Ishikawa (cell line): ENCODE measurements at regions not wholly inside any gene's neighbourhood (a gene's known extent, or its start where the extent isn't known, plus 50 kb on each side); places are given as distances from the start of the nearest gene placed in this dataset.

Experiments
- CEBPB ChIP-seq: IDR thresholded peaks from 2 replicates; pipeline ENCODE4 v1.6.1; 2012
- CREB1 ChIP-seq: IDR thresholded peaks from 2 replicates; pipeline ENCODE4 v1.6.1; 2012; ENCODE audit warnings: low read depth
- EGR1 ChIP-seq: IDR thresholded peaks from 2 replicates; pipeline ENCODE4 v1.6.1; 2012
- EP300 ChIP-seq: IDR thresholded peaks from 2 replicates; pipeline ENCODE4 v1.6.1; 2012; ENCODE audit warnings: borderline replicate concordance
- FOXM1 ChIP-seq: IDR thresholded peaks from 2 replicates; pipeline ENCODE4 v1.6.1; 2012; ENCODE audit warnings: low read depth, borderline replicate concordance
- MAX ChIP-seq: IDR thresholded peaks from 2 replicates; pipeline ENCODE4 v1.6.1; 2012
- NFIC ChIP-seq: IDR thresholded peaks from 2 replicates; pipeline ENCODE4 v1.6.1; 2012
- RAD21 ChIP-seq: IDR thresholded peaks from 2 replicates; pipeline ENCODE4 v1.6.1; 2012; ENCODE audit warnings: low read depth
- REST ChIP-seq: IDR thresholded peaks from 2 replicates; pipeline ENCODE4 v1.6.1; 2012; ENCODE audit warnings: low read depth, mild to moderate bottlenecking
- TAF1 ChIP-seq: IDR thresholded peaks from 2 replicates; pipeline ENCODE4 v1.6.1; 2012; ENCODE audit warnings: low read depth, mild to moderate bottlenecking
- TCF12 ChIP-seq: IDR thresholded peaks from 2 replicates; pipeline ENCODE4 v1.6.1; 2012; ENCODE audit warnings: low read depth
- TEAD4 ChIP-seq: IDR thresholded peaks from 2 replicates; pipeline ENCODE4 v1.6.1; 2012
- USF1 ChIP-seq: IDR thresholded peaks from 2 replicates; pipeline ENCODE4 v1.6.1; 2012
- YY1 ChIP-seq: IDR thresholded peaks from 2 replicates; pipeline ENCODE4 v1.6.1; 2012; ENCODE audit warnings: low read depth
- ZBTB7A ChIP-seq: IDR thresholded peaks from 2 replicates; pipeline ENCODE4 v1.6.1; 2012; ENCODE audit warnings: low read depth

- TF ChIP-seq NFIC: no peak
- TF ChIP-seq EP300: no peak
- no peak for TF ChIP-seq TEAD4
- no peak for TF ChIP-seq TCF12
- no peak for TF ChIP-seq RAD21
Observed at GRCh38 chr5:36795366-36795765, 81.2 kb upstream of the NIPBL start.

GRCh38 chr5:36796155-36796554, 80.4 kb upstream of the NIPBL start:
- TF ChIP-seq USF1 (no peak), YY1 (no peak), CREB1 (no peak), TEAD4 (no peak), FOXM1 (no peak), EP300 (no peak), EGR1 (no peak), NFIC (no peak)

- TF ChIP-seq EGR1 (no peak), MAX (no peak), FOXM1 (no peak), ZBTB7A (no peak), TAF1 (no peak)
Observed at GRCh38 chr5:36801523-36801922, 75.0 kb upstream of the NIPBL start.

- no peak for TF ChIP-seq MAX
- TF ChIP-seq CEBPB: no peak
- no peak for TF ChIP-seq USF1
- TF ChIP-seq TAF1: no peak
- no peak for TF ChIP-seq EP300
- no peak for TF ChIP-seq TCF12
- no peak for TF ChIP-seq REST
- TF ChIP-seq YY1: no peak
- TF ChIP-seq EGR1: no peak
- TF ChIP-seq FOXM1: no peak
- no peak for TF ChIP-seq NFIC
- no peak for TF ChIP-seq CREB1
- no peak for TF ChIP-seq TEAD4
- TF ChIP-seq ZBTB7A: no peak
- TF ChIP-seq RAD21: no peak
Observed at GRCh38 chr5:36802187-36802586, 74.4 kb upstream of the NIPBL start.

- TF ChIP-seq TCF12 (no peak), CREB1 (no peak), NFIC (no peak), RAD21 (no peak), REST (no peak), USF1 (no peak), TAF1 (no peak), CEBPB (no peak), FOXM1 (no peak), ZBTB7A (no peak), EGR1 (no peak), MAX (no peak), YY1 (no peak), EP300 (no peak), TEAD4 (no peak)
Observed at GRCh38 chr5:36815871-36816270, 60.7 kb upstream of the NIPBL start.

- TF ChIP-seq EGR1 (no peak), TAF1 (no peak), FOXM1 (no peak), CEBPB (no peak), NFIC (no peak), CREB1 (no peak), MAX (no peak), USF1 (no peak), REST (no peak), EP300 (no peak), RAD21 (no peak), TCF12 (no peak), ZBTB7A (no peak), YY1 (no peak), TEAD4 (no peak)
Observed at GRCh38 chr5:36820900-36821299, 55.7 kb upstream of the NIPBL start.
